Iris pigment epithelial cell (primary cell): ENCODE measurements at regions not wholly inside any gene's neighbourhood (a gene's known extent, or its start where the extent isn't known, plus 50 kb on each side); places are given as distances from the start of the nearest gene placed in this dataset.

ENCODE experiments used
- DNase-seq: peaks from one replicate; pipeline ENCODE4 v3.0.0-alpha.2; 2011; ENCODE audit warnings: low read depth

DNA sequence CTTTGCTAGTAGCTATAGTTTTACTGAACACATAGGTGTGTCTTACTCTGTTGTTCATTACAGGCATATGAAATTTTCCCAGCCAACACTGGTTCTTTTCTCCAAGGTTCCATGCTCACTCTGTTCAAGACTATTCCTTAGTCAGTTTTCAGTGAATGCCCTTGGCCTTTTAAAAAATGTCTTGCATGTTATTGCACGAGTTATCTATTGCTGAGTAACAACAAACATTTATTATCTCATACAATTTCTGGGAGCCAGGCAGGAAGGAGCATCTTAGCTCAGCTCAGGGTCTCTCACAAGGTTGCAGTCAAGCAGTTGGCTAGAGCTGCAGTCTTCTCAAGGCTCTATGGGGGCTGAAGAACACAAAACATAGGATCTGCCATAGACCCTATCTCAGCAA lies 223.5 kb downstream of the BTG1 start:
- peak; percentile 7 for DNase-seq

DNA sequence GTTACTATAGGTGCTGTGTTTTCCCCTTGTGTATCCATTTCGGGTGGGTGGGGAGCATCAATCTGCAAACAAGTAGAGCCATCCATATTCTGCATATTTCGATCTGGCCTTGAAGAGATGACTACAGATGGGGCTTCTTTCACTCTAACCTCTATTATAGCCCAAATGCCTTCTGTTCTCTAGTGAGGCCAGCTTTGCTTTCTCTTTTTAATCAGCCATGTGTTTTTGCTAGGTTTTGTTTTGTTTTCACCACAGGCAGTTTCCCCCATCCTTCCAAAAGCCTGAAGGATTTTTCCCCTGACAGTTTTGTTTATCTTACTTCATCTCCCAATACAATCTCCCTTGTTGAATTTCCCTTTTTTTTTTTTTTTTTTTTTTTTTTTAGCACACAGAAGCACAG lies 224.1 kb downstream of the BTG1 start:
- no peak for DNase-seq

DNA sequence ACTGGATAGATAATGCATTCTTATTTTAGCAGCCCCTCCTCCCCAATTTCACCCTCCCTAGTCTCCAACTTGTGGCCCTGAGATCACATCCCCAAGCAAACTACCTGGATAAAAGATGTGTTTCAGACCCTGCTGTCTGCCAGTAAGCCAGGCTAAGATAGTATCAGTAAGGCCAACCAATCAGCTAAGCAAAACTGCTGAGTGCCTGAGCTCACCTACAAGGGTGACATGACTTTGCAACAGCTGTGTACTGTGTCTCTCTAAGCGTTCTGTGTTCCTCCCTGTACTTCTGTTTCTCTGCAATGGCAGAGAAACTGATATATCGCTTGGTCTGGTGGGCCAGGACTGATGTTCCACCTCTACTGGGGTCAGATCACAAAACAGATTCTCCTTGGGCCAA lies 224.9 kb downstream of the BTG1 start:
- no peak for DNase-seq

DNA sequence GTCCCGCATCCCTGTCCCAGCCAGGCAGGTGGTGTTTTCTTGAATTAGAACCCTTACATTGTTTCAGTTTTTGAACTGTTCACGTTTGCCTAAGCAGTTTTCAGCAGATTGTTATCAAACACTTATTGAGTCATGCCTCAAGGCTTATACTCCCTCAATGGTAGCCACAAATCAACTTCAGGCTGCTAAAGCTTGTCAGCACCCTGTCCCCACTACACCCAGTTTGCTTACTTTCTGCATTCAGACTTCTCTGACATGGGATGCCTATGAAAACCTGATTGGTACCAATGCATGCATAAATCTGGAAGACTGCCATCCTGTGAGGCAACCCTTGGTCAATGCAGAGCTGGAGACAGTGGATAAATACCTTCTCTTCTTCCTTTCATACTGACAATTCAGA lies 225.4 kb downstream of the BTG1 start:
- DNase-seq: peak; percentile 52

DNA sequence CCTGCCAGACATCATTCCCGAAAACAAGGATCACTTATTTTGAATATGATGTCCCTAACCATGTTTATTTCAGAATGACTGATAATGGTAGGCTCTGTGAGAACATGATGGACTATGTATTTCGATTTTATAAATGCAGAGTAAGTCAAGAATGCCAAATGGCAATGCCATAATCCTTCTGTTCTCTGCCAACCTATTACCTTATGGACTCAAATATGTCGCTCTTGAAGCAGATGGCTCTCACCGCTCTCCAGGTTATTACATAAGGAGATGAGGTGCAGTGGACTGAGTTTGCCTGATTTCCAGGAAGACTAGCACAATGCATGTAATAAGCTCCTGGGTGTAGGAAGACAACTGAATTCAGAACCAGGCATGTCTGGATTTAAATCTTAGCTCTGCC lies 227.2 kb downstream of the BTG1 start:
- no peak for DNase-seq

DNA sequence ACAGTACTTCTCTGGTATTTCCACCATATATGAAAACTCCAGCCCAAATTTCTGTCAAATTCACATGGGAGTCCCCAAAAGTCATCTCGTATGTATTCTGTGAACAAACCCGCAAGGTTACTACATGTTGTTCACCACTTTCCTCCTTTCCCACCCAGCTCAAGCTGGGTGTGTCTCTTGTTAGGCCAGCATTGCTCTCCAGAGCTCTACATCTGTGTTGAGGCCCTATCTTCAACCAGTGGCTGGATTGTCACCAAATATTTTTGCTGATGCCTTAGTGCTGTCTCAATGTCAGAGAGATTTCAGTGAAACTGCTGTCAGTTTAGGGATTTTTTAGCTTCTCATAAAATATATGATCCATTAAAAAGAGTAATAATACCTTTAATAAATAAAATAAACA lies 230.9 kb downstream of the BTG1 start:
- no peak for DNase-seq

DNA sequence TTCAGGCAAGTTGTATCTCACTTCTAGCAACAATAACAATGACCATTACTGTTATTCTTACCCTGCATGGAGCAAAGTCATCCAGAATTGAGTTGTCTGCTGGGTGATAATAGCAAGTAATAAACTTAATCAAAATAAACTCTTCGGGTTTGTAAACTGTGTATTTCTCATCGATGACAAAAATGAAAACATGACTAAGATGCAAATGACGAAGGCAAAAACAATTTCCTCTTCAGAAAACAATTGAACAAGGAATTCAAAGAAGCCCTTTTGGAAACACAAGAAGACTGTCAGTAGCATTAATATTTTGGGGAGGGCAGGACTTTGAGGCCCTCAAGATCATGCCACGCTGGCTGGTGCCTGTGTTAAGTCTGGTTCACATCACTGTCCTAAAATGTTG lies 232.0 kb downstream of the BTG1 start:
- peak; percentile 14 for DNase-seq

DNA sequence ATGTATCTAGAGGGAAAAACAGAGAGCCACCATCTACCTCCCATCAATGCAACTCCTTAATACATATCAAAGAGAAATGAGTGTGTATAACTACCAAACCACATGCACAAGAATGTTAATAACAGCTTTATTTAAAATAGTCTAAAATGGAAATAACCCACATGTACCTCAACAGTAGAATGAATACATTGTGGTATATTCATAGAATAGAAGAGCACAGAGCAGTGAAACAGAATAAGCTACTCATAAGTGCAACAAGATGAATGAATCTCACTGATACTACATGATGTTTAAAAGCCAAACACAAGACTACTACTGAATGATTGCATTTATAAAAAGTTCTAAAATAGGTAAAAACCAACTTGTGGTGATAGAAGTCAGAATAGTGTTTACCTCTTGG lies 232.5 kb downstream of the BTG1 start:
- DNase-seq: no peak

DNA sequence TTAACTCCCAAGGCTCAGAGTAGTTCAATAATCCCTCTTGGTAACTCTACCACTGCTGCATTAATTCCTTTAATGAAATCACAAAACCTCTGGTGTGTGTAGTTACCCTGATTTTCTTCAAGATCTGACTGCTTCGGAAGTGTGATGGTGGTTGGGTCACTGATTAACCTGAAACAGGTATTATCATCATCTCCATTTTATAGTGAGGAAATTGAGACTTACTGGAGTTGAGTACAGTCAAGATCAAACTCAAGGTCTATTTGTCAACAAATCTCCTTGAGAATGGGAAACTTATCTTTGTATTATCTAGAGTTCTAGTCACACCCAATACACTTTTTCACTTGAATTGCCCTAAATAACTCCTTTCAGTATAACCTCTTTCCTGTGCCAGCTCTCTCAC lies 233.5 kb downstream of the BTG1 start:
- no peak for DNase-seq

DNA sequence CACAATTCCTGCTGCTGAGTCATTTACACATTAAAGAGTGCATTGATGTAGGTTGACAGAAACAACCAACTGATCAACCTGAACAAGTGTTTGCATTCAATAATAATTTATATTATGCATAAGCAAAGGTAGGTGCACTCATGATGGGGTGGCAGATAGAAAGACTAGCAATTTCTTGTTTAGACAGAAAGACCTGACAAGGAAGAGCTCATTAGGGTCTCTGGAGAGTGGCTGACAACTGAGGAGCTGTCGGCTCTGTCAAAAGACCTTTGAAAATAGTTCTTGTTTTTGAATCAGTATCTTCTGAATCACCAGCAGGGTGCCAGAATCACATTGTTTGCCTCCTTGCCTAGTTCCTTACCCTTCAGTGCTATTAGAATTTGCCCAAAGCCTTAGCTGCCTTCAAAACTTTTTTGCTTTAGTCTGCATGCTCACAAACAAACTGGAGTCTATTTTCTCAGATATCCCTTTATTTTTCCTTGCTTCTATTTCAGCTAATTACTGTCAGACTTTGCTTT lies 234.7 kb downstream of the BTG1 start:
- DNase-seq: no peak

DNA sequence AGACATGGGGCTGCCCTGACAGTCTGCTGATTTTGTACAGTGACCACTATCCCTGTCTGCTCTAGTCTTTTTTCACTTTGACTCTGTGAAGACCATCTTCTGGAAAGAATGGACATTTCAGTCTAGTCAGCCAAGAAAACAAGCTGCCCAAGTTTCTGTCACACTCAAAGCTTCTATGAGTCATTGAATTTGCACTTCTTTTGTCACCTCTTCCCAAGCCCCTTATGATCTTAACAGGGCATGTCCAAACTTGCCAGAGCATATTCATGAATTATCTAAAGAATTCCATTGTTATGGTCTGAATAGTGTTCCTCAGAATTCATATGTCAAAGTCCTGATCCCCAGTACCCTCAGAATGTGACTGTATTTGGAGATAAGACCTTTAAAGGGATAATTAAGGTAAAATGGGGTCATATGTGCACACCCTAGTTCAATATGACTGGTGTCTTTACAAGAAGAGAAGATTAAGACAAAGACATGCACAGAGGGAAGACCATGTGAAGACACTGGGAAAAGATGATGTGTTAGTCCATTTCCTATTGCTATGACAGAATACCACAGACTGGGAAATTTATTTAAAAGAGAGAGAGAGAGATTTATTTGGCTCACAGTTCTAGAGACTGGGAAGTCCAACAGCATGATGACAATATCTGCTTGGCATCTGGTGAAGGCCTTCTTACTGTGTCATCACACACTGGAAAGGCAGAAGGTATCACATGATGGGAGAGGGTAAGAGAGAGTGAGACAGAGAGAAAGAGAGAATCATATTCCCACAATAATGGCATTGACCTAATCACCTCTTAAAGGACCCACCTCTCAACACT lies 242.6 kb downstream of the BTG1 start:
- peak; percentile 44 for DNase-seq

DNA sequence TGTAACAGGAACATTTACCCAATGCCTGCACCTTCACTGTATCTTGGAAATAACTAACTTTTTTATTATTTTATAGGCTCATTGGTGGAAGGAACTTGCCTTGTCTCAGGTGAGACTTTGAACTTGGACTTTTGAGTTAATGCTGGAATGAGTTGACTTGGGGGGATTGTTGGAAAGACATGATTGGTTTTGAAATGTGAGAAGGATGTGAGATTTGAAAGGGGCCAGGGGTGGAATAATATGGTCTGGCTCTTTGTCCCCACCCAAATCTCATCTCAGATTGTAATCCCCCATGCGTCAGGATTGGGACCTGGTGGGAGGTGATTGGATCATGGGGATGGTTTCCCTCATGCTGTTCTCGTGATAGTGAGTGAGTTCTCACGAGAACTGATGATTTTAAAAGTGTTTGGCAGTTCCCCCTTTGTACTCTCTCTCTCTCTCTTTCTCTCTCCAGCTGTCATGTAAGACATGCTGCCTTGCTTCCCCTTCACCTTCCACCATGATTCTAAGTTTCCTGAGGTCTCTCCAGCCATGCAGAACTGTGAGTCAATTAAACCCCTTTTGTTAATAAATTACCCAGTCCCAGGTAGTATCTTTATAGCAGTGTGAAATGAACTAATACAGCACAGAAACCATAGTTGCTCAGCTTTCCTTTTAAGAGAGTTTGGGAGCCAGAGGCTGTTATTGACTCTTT lies 244.1 kb downstream of the BTG1 start:
- DNase-seq: no peak

DNA sequence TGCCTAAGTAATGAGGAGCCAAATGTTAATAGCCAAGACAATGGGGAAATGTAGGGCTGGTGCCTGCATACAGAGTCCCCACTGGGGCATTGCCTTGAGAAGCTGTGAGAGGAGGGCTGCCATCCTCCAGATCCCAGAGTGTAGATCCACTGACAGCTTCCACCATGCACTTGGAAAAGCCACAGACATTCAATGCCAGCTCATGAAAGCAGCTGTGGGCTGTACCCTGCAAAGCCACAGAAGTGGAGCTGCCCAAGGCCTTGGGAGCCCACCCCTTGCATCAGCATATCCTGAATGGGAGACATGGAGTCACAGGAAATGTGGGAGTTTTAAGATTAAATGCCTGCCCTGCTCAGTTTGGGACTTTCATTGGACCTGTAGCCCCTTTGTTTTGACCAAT lies 244.7 kb downstream of the BTG1 start:
- no peak for DNase-seq

DNA sequence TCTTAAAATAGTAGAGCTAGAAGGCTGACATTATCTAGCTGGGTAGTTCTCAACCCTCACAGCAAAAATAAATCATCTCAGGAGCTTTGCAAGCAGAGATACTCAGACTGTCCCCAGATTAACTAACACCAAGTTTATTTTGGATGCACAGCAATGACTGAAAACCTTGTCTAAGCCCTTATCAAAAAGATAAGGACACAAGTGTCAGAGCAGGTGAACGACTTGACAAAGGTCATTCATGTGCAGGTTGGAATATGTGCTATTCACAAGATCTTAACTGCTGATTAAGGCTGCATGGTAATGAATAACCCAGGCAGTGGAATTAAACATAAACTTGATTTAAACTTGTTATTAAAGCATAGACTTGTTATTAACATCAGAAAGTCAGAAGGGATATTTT lies 246.6 kb downstream of the BTG1 start:
- DNase-seq: no peak

DNA sequence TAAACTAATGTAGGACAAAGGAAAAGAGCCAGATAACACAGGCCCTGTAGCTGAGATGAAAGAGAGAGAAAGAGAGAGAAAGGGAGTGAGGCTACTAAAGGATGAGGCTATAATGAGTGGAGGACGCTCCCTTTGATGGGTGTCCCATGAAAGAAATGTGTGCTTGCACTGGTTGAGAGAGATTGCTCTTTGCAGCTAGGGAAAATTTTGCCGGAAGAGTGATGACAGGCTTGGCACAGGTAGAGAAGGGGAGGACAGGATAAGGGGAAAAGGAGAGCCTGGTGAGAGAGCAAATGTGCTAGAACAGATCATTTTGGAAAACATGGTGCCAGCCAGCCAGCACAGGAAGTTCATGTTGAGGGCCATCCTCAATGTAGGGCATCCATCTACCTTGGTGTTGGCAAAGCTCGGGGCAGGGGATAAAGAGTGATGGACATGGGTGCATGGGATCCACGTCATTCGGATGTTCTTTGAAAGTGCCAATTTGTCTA lies 248.6 kb downstream of the BTG1 start:
- no peak for DNase-seq

DNA sequence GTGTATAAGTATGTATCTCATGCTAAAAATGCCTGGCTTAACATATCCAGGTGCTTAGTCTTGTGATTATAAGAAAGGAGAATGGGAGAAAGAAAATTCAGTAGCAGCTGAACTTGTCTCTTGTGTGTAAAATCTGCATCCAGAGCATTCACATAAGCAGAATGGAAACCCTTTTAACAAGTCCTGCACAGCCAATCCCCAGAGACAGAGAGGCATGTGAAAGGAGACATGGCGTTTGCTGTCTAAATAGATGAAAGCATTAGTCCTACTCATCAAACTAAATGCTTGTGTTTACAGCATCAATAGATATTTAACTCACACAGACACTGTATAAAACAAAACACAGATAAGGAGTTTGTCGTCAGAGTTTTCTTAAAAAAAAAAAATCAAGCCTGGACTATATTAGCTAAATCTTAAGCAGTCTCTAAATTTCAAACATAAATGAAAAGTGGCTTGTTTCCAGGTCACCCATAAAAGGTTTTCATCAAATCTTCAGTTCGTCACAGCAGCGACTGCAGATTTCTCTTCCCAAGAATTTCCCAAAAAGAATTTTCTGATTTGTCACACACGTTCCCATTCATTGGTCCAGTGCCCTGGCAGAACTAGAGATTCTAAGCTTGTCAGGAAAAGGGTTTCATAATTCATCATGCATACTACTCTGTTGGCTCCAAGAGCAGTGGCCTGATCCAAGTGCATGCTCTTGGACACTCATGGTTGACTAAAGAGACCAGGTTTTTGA lies 249.2 kb downstream of the BTG1 start:
- DNase-seq: no peak

DNA sequence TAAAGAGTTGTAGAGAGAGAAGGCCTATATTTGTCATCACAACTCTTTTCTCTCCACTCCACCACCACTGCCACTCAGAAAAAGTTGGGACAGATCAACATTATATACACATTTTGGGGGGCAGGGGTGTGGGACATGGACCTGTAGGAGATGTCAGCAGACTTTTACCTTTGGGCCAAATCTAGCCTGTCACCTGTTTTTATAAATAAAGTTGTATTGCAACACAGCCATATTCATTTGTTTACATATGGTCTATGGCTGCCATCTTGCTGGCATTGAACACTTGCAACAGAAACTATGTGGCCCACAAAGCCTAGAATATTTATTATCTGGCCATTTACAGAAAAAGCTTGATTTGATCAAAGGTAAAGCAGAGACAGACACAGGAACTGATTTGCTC lies 250.7 kb downstream of the BTG1 start:
- no peak for DNase-seq

DNA sequence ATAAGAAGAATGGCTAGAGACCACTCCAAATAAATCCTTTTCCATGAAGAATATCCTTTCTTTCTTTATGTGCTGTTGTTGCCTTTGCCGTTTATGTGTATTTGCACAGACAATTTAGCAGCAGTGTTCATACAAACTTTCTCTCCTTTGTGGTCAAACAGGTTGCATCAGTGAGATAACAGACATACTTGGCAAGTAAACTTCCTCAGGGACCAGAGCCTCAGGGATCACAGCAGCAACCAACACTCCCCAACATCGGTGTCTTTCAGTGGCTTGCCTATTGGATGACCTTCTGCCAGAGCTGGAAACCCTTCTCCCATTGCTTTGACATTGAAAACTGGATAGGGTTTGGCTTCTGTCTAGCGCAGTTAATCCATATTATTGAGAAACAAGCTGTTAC lies 252.2 kb downstream of the BTG1 start:
- DNase-seq: peak; percentile 20

DNA sequence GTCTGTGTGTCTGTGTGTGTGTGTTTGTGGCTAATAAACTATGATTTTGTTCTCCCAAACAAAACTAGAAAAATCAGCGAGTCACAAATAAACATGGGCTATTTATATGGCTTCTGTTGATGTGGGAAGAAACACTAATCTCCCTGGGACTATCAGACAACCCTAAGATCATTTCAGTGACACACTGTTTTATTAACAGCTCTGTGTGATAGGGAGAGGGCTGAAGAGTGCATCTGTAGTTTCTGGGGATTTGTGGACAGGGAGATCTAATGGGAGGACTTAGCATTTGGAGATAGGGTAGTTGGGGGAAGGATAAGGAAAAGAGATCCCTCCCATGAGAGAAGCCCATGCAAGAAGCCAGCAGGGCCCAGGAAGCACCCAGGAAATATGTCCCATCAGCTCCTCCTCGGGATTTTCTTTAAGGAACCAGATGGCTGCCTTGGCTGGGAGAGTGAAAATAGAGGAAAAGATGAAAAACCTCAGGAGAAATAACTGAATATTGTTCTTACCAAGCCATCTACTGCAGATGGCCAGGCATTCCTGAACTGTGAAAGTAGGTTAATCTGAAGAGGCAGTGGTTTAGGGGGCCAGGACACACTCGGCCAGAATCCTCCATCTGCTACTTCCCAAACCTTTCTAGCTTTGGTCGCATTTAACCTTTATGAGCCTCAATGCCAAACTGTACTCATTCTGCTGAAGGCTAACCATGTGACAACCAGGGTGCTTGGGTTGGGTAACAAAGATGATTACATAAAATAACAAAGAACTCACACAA lies 253.4 kb downstream of the BTG1 start:
- no peak for DNase-seq

DNA sequence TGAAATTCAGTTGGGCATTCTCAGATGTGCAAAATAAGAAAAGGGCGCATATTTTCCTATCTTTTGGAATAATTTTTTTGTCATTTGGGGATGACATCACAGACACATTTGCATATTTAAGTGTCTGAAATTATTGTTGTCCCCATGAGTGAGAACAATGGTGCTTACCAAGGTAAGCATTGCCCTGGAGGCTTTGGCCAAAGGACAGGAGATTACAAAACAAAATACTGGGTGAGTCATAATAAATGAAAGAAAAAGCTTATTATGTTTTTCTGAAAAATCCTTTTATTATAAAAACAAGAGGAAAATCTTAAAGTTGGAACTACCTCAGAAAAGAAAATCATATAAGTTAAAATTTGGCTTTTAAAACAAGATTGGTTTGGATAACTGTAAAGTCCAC lies 254.9 kb downstream of the BTG1 start:
- peak; percentile 38 for DNase-seq

DNA sequence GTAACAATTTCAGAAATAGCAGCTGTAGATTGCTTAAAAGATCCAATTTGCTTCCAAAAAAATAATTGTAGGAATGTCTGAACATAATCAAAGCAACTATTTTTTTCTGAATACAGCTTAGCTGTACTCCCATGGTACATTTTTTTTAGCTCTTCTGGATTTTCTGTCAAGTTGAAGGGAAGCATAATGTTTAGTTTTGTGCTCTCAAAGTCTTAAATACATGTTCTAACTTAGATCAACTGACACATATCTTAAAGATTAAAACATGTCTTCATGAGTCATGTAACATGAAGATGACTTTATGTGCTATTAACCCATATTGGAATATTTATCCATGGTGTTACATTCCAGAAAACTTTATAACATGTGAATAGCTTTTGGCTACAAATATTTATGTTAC lies 255.7 kb downstream of the BTG1 start:
- no peak for DNase-seq

DNA sequence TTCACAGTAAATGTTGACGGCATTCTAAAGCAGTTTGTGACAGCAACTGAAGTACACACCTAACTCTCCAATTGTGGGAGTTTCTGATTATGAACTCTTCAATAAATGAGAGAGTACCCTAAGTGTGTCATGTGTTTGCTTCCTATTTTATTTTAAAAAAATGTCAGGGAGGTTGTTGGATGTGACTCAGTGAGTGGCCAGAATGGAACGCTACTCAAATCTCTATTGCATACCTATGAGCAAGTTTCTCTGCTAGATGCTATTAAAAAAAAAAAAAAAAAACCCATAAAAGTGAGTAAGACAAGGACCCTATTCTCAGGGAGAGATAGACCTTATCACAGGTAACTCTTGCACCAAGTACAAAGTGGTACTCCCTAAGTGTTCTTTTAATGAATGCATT lies 256.6 kb downstream of the BTG1 start:
- DNase-seq: no peak
